Fibroblast of the aortic adventitia (primary cell): ENCODE measurements at regions not wholly inside any gene's neighbourhood (a gene's known extent, or its start where the extent isn't known, plus 50 kb on each side); places are given as distances from the start of the nearest gene placed in this dataset.
A peak's percentile ranks its signal among the peaks of the same experiment; 100 is the strongest.

Source experiments
- DNase-seq: peaks from one replicate; pipeline ENCODE4 v3.0.0-alpha.2; 2010; ENCODE audit warnings: low read depth
- H3K4me3 ChIP-seq: 2 replicates; pipeline ENCODE4 v1.5.1; 2011; ENCODE audit warnings: low read depth, mild to moderate bottlenecking, control low read depth, low read length, moderate library complexity
- TF ChIP-seq, protein P1 (sequence below): IDR thresholded peaks from 2 replicates; pipeline ENCODE4 v1.5.1; 2011; ENCODE audit warnings: mild to moderate bottlenecking, low read length, control low read depth, inconsistent platforms; ENCODE audit not compliant: insufficient read depth

DNA sequence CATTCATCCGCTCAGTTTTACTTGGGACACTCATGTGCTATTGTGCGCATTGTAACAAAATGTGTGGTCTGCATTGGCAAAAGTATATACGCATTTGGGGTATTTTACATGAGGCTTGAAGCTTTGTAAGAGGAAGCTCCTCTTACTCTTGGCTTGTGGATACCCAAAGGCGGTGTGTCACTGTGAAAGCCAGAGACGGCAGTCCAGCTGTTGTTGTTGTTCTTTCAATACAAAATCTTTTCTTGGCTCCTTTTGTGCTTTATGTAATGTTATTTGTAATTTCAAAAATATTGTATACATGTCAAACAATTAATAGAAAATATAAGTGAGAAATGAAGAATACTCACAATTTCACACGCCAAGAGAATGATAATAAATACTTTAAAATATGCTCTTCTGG lies 128.3 kb upstream of the MOCS2 start:
- no peak for DNase-seq
- TF ChIP-seq, protein P1, sequence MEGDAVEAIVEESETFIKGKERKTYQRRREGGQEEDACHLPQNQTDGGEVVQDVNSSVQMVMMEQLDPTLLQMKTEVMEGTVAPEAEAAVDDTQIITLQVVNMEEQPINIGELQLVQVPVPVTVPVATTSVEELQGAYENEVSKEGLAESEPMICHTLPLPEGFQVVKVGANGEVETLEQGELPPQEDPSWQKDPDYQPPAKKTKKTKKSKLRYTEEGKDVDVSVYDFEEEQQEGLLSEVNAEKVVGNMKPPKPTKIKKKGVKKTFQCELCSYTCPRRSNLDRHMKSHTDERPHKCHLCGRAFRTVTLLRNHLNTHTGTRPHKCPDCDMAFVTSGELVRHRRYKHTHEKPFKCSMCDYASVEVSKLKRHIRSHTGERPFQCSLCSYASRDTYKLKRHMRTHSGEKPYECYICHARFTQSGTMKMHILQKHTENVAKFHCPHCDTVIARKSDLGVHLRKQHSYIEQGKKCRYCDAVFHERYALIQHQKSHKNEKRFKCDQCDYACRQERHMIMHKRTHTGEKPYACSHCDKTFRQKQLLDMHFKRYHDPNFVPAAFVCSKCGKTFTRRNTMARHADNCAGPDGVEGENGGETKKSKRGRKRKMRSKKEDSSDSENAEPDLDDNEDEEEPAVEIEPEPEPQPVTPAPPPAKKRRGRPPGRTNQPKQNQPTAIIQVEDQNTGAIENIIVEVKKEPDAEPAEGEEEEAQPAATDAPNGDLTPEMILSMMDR = no peak
- no peak overlapping the region for H3K4me3 ChIP-seq

DNA sequence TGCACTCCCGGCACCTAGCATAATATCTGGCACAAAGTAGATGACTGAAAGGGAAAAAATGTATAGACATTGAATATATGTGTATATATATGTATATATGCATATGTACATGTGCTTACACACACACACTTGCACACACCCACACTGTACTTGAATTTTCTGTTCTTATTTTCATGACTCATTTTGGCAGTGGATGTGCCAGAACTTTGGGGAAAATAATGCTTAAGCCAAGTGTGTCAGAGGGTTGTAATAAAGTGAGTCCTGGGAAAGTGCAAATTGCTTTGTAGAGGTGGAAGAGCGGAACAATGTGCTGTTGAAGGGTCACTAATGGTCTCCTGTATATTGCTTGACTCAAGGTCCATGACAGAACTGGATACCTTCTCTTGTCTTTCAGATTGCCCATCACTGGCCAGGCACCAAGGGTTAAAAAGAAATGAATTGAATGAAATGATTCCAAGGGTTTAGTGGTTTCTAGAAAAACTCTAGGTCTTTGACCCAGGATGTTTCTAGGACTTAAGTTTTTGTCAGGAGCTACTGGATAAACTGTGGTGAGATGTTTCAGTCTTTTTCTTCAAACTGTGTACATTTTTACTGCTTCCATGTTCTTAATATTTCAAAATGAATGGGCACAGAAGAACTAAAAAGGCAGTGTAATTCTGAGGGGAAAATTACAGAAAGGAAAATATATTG lies 129.9 kb upstream of the MOCS2 start:
- DNase-seq = peak; percentile 54
- TF ChIP-seq, protein P1 = no peak
- no peak overlapping the region for H3K4me3 ChIP-seq

DNA sequence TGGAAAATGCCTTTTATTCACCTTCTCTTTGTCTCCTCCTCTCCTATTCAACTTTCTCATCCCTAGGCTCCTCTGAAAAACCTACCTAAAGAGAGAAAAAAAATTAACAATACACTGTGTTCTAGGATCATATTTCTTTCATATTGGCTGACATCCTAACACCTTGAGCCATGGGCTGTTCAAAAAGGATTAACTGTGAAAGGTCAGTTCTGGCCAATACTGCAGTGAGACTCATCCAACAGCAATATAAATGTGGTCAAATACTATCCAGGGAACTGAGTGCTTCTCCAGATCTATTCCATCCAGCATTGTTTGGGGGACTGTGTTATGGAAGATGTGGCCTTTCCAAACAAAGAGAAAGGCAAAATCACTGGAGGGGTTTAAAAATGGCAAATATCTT lies 131.1 kb upstream of the MOCS2 start:
- no peak for DNase-seq
- H3K4me3 ChIP-seq = no peak overlapping the region
- TF ChIP-seq, protein P1 = no peak

DNA sequence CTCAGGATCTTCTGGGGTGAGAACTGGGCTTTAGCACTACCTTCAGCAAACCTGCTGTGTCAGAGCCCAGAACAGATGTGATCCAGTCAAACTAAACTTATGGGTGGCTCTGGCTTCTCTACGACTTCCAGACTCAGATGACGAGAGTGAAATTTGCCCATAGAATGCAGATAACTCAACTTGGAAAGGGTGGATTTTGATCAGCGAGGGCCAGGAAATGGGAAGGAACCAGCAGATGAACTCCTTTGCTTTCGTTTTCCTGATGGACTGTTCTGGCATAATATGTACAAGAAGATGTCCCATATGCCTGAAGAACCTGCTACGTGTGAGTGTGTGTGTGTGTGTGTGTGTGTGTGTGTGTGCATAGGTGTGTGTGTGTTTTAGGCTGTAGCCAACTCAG lies 132.0 kb upstream of the MOCS2 start:
- H3K4me3 ChIP-seq = no peak overlapping the region
- no peak for DNase-seq
- TF ChIP-seq, protein P1 = no peak

DNA sequence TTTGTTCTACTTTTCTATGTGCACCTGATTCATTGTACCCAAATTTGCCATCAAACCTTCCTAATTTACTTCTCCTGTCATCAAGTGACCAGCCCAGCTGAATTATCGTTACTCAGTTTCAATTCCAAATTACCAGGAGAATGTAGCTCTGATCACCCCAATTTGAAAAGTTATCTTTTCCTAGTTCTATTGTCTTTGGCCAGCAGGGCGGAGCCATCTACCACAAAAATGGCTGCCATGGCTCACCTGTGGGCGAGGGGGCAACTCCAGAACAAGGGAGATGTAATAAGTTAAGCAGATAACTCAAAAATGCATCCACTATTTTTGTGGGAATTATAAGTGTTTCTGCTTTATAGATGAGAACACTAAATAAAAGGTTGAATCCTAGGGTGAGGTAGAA lies 133.8 kb upstream of the MOCS2 start:
- TF ChIP-seq, protein P1 = no peak
- DNase-seq = no peak
- H3K4me3 ChIP-seq = no peak overlapping the region

DNA sequence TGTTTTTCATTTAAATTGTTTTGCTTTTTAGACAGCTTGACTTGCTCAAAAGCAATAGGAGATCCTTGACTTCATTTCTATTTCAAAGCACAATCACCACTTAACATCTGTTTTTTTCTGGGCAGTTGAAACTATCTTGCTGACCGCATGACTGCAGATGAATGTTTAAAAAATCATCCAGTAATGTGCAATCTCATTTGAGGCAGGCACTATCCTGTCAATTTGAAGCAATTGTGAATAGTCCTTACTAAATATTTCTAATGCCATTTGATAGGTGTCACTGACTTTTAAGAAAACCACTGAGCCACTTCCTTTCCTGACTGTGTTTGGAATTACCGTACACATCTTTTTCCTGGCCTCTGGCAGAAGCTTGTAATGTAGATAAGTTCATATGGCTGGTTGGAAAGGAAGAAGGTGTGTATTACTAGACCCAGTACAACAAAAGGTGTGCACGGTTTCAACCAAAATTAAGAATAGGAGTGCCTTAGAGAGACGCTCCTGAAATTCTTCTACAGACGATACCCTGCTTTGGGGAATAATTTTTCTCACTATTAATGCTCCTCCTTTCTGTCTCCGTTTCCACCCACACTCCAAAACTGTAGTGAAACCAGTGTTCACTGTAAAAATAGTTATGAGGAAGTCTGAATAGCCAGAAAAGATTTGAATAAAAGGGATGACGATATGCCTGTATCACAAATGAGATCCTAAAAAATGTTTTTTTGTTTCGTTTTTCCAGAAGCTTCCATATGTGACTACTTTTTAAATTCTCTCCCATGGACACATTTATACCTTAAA lies 136.7 kb upstream of the MOCS2 start:
- DNase-seq = peak; percentile 86
- TF ChIP-seq, protein P1 = no peak
- H3K4me3 ChIP-seq = no peak overlapping the region
